Ovary (tissue), 7 donors: ENCODE measurements at regions not wholly inside any gene's neighbourhood (a gene's known extent, or its start where the extent isn't known, plus 50 kb on each side); places are given as distances from the start of the nearest gene placed in this dataset.

Experiments used
- DNase-seq, 5 donors: peaks; one replicate each; pipeline ENCODE4 v3.0.0-alpha.2; 2019 to 2020
- H3K27ac ChIP-seq, 2 donors: fragments of 200-600 bp; one replicate each; pipeline versions ENCODE4 v1.5.1 to v1.8.0; 2019 to 2022
- H3K27me3 ChIP-seq: fragments of 200-600 bp; one replicate; pipeline ENCODE4 v1.8.0; 2022
- H3K36me3 ChIP-seq: fragments of 200-600 bp; sonication (generic); one replicate; pipeline ENCODE4 v1.5.1; 2019
- H3K4me1 ChIP-seq: one replicate; pipeline ENCODE4 v1.8.1; 2013; ENCODE audit warnings: mild to moderate bottlenecking, moderate library complexity; ENCODE audit not compliant: insufficient read depth
- H3K4me3 ChIP-seq: fragments of 200-600 bp; sonication (generic); one replicate; pipeline ENCODE4 v1.5.1; 2017
- H3K9me3 ChIP-seq, 2 donors: fragments of 200-600 bp in 1 of 2; sonication (generic) in 1 of 2; one replicate each; pipeline versions ENCODE4 v1.5.1 to v1.8.1; 2013 to 2019; ENCODE audit warnings: mild to moderate bottlenecking in 1 of 2, moderate library complexity in 1 of 2
- EP300 ChIP-seq: sonication (generic); formaldehyde crosslinking; IDR thresholded peaks from one replicate; pipeline ENCODE4 v1.6.1; 2017; ENCODE audit warnings: antibody characterized with exemption
- POLR2A ChIP-seq: fragments of 450-650 bp; IDR thresholded peaks from one replicate; pipeline ENCODE4 v1.6.1; 2017; ENCODE audit warnings: antibody characterized with exemption, mild to moderate bottlenecking, moderate library complexity
- WGBS, 3 donors: extraction: QIAGEN DNeasy Blood & Tissue Kit in 1 of 3; methylation state at CpG; one replicate each; pipeline versions ENCODE4 v1.1.5 to v1.1.7; 2013 to 2017; 5-methylcytosine and 5-hydroxymethylcytosine counted together
- intact Hi-C, 4 donors: fragments of 100-400 bp; cut with DNase I; formaldehyde crosslinking; loops; one replicate each; pipeline versions ENCODE4 v1.11.0 to v1.15.1; 2022 to 2023
- TF ChIP-seq, protein P1 (sequence below), 3 donors: fragments of 450-650 bp in 2 of 3; fragments of 200-600 bp in 1 of 3; IDR thresholded peaks; one replicate each; pipeline versions ENCODE4 v1.5.1 to v1.8.0; 2016 to 2022; ENCODE audit warnings: antibody characterized with exemption in 3 of 3, mild to moderate bottlenecking in 1 of 3
- donor health status: DM: no; HTN: no; CAD: no; lungs with moderate emphysema.
- donor health status: DM: no; HTN: no; CAD: no.
- donor health status: Bipolar disorder and iron deficiency.
- donor health status: DM: no; HTN: no; CAD: no.
- donor health status: DM: yes; HTN: yes; CAD: no.

- H3K4me1 ChIP-seq = no peaks in the 10 kb centered on the region
- WGBS, 3 donors = 9 to 11% (median 9%) methylated on average over 33 of the region's 33 CpGs
- no peaks in the 10 kb centered on the region for H3K36me3 ChIP-seq
- peak in 1 of 5 donors; percentile 48 for DNase-seq
- no peak overlapping the region for H3K27ac ChIP-seq
- TF ChIP-seq EP300 = no peak
- TF ChIP-seq, protein P1, sequence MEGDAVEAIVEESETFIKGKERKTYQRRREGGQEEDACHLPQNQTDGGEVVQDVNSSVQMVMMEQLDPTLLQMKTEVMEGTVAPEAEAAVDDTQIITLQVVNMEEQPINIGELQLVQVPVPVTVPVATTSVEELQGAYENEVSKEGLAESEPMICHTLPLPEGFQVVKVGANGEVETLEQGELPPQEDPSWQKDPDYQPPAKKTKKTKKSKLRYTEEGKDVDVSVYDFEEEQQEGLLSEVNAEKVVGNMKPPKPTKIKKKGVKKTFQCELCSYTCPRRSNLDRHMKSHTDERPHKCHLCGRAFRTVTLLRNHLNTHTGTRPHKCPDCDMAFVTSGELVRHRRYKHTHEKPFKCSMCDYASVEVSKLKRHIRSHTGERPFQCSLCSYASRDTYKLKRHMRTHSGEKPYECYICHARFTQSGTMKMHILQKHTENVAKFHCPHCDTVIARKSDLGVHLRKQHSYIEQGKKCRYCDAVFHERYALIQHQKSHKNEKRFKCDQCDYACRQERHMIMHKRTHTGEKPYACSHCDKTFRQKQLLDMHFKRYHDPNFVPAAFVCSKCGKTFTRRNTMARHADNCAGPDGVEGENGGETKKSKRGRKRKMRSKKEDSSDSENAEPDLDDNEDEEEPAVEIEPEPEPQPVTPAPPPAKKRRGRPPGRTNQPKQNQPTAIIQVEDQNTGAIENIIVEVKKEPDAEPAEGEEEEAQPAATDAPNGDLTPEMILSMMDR (IDR thresholded peaks at IDR 0.05) = peak in 1 of 3 donors; percentile 36
- H3K27me3 ChIP-seq = no peaks in the 10 kb centered on the region
- H3K4me3 ChIP-seq = no peak overlapping the region
- H3K9me3 ChIP-seq = peaks cover 0 to 3% of the 10 kb centered on the region in 2 donors
- intact Hi-C loops = loop anchor here in 1 of 4 donors (2.0 kb wide), 1 partner anchor 45 kb away; no protein-coding TSS in a partner anchor
Observed at GRCh38 chr5:42949348-42950115, 90.6 kb downstream of the ANXA2R start.

DNA sequence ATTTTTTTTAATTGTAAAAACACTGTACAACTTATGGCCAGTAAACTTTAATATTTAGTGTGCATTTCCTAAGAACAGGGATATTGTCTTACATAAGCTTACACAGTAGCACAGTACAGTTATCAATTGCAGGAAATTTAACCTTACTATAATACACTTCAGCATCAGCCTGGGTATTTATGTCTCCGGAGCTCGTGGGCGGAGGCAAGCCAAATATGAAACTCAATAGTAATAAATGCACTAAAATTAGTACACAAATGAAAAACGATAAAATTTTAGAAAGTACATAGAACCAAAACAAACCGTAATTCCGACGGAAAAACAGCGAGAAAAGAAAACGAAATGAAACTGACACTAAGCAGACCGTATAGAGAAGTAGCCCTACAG lies 91.2 kb downstream of the ANXA2R start:
- H3K27me3 ChIP-seq = no peaks in the 10 kb centered on the region
- DNase-seq = no peak
- no peaks in the 10 kb centered on the region for H3K9me3 ChIP-seq
- 13 to 20% (median 13%) methylated on average over 10 of the region's 10 CpGs for WGBS, 3 donors
- H3K36me3 ChIP-seq = no peaks in the 10 kb centered on the region
- no peak for TF ChIP-seq EP300
- no peak for TF ChIP-seq POLR2A
- TF ChIP-seq, protein P1 (IDR thresholded peaks at IDR 0.05) = no peak
- H3K4me1 ChIP-seq = no peaks in the 10 kb centered on the region
- intact Hi-C loops = no loop called here
- no peak overlapping the region for H3K4me3 ChIP-seq
- no peak overlapping the region for H3K27ac ChIP-seq

DNA sequence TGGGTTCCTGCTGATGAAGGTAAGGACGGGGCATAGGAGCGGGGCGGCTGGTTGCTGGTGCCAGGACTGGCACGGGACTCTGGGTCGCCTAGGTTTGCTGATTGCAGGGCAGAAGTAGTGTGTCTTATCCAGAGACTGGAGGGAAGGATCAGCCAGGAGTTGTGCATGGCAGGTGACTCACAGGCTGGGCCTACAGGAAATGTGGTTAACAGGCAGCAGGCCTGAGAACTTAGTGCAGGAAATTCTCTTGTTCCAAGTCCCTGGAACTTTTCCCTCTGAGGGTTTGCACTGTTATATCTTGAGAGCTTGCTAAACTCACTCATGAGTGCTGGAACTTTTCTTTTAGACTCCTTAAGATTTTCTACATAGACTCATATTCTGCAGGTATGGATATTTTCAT lies 95.1 kb downstream of the ANXA2R start:
- H3K4me1 ChIP-seq = no peaks in the 10 kb centered on the region
- H3K27me3 ChIP-seq = no peaks in the 10 kb centered on the region
- no peaks in the 10 kb centered on the region for H3K36me3 ChIP-seq
- H3K4me3 ChIP-seq = no peak overlapping the region
- 83 to 92% (median 86%) methylated on average over 5 of the region's 5 CpGs for WGBS, 3 donors
- TF ChIP-seq EP300 = no peak
- no peak for TF ChIP-seq POLR2A
- TF ChIP-seq, protein P1 (IDR thresholded peaks at IDR 0.05) = no peak
- H3K27ac ChIP-seq = no peak overlapping the region
- DNase-seq = no peak
- no peaks in the 10 kb centered on the region for H3K9me3 ChIP-seq
- intact Hi-C loops = no loop called here

DNA sequence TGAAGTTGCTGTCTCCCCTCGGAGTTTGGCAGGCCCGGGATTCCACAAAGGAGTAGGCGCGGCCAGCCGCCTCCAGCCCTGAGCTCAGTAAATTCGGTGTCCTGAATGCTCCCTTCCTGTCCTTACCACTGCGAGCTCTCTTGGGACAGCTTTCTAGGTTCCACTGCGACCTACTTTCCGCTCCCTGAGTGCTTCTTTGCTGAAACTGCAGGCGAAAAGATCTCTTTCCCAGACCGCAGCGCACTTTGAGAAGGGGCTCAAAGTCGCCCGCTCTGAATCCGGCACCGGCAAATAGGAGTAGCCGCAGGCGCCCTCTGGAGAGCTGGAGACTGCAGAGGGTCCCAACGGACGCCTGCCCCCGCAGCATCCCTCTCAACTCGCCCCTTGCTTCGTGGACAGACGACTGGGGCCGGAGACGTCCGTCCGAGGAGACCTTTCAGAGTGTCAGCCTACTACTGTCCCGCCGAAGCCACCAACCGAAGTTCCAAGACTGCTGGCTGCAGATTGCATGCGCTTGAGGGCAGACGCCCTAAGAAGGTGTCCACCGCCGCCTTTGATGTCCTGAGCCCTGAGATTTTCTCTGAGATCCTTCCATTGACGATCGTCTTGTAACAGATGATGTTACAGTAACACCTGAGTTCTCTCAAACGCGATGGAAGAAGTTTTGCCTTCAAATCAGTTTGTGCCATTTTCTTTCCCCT lies 96.0 kb downstream of the ANXA2R start:
- Histone ChIP-seq H3K27me3 (no peaks in the 10 kb centered on the region), H3K4me3 (no peak overlapping the region), H3K9me3 (no peaks in the 10 kb centered on the region), H3K36me3 (no peaks in the 10 kb centered on the region), H3K27ac (no peak overlapping the region), H3K4me1 (no peaks in the 10 kb centered on the region)
- DNase-seq = no peak
- 9 to 22% (median 12%) methylated on average over 34 to 39 of the region's 39 CpGs for WGBS, 3 donors
- no peak for TF ChIP-seq EP300
- TF ChIP-seq, protein P1 (IDR thresholded peaks at IDR 0.05) = no peak
- TF ChIP-seq POLR2A = no peak
- intact Hi-C loops = no loop called here
